Femur (tissue), 1 donor: ENCODE measurements at regions not wholly inside any gene's neighbourhood (a gene's known extent, or its start where the extent isn't known, plus 50 kb on each side); places are given as distances from the start of the nearest gene placed in this dataset.
"Not testable (repeated sequence)": the region's sequence is repeated elsewhere in the genome, so short reads cannot be mapped to it uniquely, and the experiment has no call there.

Experiments
- DNase-seq: peaks from one replicate; pipeline ENCODE4 v3.0.0-alpha.2; 2017

- no peak for DNase-seq
Observed at GRCh38 chr5:40210694-40211093, 469.0 kb upstream of the PTGER4 start.

DNA sequence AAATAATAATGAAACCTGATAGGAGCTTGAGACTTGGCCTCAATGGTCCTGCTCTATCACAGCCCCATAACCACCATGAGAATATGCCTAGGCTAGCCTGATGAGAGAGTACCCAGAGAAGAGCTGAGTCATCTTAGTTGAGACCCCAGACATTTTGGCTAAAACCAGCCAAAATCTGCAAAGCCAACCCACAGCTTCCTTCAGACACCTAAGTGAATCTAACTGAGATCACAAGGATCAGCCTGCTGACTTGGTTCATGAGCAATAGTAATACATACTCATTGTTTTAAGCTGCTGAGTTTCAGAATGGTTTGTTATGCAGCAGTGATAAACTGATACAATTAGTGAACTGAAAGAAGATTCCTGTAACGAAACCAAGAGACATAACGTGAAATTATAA lies 473.7 kb upstream of the PTGER4 start:
- no peak for DNase-seq

- no peak for DNase-seq
Observed at GRCh38 chr5:40204144-40204543, 475.6 kb upstream of the PTGER4 start.

- DNase-seq, result no peak
Observed at GRCh38 chr5:40202814-40203440, 476.8 kb upstream of the PTGER4 start.

- DNase-seq, result no peak
Observed at GRCh38 chr5:40198736-40199135, 481.0 kb upstream of the PTGER4 start.

DNA sequence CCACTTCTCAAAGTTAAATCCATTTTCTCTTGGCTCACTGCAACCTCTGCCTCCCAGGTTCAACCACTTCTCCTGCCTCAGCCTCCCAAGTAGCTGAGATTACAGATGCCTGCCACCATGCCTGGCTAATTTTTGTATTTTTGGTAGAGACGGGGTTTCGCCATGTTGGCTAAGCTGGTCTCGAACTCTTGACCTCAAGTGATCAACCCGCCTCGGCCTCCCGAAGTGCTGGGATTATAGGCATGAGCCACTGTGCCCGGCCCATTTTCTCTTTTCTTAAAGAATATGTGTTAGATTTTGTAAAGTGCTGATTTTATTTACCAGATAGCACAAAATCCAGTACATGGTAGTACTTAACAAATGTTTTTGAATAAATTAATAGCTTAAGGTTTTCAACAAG lies 484.1 kb upstream of the PTGER4 start:
- DNase-seq, result not testable (repeated sequence)

- no peak for DNase-seq
Observed at GRCh38 chr5:40191150-40191549, 488.6 kb upstream of the PTGER4 start.

GRCh38 chr5:40172721-40173120 lies 507.0 kb upstream of the PTGER4 start:
- DNase-seq, result no peak

DNA sequence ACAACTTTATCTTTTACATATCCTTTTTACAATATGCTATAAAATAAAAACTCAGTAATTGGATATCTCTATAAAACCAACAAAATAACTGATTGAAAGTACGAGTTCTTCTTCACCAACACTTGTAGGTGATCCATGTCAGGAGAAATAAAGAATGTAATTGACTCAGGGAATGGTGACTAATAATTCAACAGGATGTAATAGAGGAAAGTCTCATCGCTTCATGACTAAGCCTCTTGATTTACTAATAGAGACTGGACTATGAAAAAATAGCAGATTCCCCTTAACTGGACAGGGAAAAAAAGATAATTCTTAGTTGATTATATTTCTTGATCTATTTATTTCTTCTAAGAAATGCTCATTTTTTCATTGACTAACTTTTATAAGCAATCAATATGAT lies 507.7 kb upstream of the PTGER4 start:
- no peak for DNase-seq

DNA sequence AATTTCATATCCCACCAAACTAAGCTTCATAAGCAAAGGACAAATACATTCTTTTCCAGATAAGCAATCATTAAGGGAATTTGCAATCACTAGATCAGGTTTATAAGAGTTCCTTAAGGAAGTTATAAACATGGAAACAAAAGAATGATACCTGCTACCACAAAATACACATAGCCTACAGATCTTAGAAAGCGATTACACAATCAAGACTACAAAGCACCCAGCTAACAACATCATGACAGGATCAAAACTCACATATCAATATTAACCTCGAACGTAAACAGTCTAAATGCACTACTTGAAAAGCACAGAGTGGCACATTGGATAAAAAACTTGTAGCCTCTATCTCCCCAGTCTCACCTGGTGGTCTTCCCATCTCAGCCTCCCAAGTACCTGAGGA lies 512.4 kb upstream of the PTGER4 start:
- no peak for DNase-seq

DNA sequence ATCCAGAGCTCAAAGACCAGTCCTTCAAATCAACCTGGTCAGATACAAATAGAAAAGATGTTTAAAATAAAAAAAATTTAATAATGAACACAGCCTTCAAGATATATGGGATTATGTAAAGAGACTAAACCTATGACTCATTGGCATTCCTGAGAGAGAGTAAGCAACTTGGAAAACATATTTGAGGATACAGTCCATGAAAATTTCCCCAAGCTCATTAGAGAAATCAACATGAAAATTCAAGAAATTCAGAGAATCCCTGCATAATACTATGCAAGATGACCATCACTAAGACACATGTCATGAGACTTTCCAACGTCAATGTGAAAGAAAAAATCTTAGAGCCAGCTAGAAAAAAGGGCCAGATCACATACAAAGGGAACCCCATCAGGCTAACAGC lies 512.9 kb upstream of the PTGER4 start:
- DNase-seq, result no peak

DNA sequence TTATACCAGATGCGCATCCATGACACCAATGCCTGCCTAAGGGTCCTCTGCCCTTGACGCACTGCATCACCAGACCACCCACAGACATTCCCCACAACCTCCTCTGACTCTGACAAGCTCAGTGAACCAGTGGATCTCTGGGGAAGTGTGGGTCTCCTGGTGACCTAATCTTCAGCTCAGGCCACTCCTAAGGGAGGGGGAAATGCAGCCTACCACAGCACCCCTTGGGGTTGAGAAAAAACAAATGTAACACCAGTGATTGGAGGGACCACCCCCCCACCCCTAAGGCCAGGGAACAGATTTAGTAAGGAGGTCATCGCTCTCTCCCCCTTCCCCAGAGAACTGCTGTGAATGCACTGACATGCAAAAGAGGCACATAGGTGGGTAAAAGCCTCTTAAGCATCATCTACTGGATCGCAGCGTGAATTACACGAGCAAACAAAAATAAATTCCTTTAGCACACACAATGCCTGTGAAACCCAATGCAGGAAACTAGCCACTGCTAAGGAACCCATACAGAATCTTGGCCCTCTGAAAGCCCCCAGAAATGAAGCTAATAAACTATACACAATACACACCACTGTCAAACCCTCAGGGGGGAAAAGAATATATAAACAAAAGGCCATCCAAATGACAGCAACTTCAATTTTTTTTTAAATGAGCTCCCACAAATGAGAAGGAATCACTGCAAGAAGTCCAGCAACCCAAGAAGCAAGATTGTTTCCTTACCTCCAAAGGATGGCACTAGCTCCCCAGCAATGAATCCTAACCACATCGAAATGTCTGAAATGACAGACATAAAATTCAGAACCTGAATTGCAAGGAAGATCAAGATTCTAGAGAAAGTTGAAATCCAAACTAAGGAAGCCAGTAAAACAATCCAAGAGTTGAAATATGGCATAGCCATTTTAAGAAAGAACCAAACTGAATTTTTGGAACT lies 513.7 kb upstream of the PTGER4 start:
- DNase-seq, result no peak

GRCh38 chr5:40165106-40165788 lies 514.5 kb upstream of the PTGER4 start:
- no peak for DNase-seq

DNA sequence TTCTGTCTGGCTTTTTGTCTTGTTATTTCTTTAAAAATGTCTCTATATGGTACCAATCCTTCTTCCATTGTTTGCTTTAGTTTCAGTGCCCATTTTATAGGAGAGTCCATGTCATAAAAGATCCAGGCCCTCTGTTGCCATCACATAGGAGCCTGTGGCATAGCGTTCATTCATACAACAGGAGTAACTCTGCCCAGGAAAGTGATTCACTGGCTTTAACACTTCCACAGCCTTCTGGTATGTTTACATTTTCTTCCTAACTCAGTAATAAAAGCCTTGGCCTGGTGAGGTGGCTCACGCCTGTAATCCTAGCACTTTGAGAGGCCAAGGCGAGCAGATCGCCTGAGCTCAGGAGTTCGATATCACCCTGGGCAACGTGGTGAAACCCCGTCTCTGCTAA lies 519.3 kb upstream of the PTGER4 start:
- no peak for DNase-seq

DNA sequence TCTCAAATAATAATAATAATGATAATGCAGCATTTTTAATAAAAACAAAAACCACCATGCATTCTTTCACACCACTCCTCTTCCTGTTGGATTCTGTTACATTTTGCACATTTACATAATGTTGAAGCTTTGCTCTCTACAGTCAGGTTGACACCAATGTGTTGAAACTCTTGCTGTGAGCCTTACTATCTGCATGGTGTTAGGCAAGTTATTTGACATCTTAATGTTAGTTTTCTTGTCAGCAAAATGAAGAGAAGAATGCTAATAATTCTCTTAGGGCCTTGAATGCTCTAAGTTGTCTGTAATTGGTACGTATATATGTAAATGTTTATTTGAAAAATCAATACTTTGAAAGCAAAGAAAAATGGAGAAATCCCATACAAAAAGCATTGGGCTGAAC lies 525.5 kb upstream of the PTGER4 start:
- no peak for DNase-seq

- DNase-seq, result no peak
Observed at GRCh38 chr5:40150896-40151295, 528.8 kb upstream of the PTGER4 start.

DNA sequence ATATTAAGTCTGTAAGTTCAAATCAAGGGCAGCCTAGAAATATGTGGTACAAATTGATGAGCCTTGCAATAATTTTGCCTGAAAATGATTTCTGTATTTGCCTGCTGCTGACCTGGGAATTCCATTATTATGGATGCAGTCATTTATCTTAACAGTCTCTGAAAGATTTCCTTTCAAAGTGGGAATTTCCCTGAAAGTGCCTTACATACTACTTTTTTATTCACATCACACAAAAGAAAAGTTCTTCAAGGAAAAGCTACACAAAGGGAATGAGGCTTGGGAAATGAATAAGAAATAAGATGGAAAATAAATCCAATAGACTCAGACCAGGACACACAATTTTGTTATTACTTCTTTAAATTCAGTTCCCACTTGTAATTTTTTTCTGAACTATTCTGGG lies 537.8 kb upstream of the PTGER4 start:
- no peak for DNase-seq

DNA sequence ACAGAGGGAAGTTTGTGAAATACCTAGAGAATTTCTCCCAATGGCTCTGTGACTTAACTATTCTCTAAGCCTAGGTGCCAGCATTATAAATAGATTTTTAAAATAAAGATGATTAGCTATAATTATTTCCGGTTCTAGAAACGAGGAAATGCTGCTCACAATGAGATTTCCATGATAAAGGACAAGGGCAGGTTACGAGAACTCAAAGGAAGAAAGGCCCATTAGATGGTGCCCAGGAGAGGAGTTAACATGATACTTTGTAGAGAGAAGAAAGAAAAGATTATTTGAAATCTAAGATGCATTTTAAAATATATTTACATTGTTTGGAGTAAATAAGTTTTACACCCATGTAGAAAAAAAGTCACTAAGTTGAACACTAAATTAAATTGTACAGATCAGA lies 538.3 kb upstream of the PTGER4 start:
- DNase-seq, result no peak

DNA sequence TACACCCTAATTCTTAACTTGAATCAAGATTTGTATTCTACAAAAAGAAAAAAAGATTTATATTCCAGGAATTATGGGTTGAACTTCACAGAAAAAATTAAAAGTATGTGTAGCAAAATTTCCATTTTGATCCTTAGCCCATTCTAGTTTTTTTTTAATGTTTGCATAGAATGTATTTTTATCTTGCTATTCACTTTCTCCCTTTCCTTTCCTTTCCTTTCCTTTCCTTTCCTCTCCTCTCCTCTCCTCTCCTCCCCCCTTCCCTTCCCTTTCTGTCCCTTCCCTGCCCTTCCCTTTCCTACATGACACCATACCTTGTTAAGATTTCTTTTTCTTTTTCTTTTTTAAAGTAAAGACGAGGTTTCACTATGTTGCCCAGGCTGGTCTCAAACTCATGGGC lies 542.5 kb upstream of the PTGER4 start:
- DNase-seq, result no peak

DNA sequence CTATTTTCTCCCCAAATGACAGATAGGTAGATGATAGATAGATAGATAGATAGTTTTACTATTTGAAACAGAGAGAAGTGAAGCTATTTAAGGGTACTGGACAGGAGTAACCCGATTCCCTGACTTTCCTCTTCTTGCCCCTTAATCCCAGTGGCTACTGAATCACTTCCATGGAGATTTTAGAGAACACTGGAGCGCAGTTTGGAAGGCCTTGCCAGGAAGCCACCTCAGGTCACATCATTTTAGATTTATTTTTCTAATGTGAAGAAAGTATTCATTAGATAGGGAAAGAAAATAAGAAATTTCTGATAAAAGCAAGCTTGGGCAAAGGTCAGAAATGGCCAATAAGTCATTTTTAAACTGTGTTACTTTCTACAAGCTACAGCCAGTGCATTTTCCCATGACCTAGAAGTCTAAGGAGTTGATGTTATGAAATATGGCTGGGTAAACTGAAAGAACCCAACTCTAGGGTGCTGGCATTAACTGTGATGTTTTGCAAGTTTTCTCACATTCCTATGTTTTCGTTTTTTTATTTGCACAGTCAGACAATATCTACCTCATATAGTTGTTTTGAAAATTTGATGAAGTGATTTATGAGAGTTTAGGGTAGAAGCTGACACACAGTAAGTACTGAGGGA lies 544.7 kb upstream of the PTGER4 start:
- DNase-seq, result no peak

DNA sequence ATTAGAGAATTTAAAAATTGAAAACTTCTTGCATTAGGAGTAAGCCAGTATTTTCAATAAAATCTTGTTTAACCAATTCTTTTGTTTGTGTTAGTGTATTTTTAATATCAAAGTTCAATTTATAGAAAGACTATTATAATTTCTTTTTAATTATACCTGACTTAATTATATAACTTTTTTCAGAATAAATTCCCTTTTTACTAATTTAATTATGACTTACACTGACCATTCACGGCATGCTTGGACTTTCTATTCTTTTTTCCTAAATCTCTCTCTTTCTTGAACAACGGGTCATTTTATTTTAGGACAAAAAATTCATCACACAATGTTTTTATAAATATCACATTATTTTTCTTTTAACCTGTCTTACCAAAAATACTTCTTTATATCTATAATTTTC lies 555.3 kb upstream of the PTGER4 start:
- DNase-seq, result no peak

DNA sequence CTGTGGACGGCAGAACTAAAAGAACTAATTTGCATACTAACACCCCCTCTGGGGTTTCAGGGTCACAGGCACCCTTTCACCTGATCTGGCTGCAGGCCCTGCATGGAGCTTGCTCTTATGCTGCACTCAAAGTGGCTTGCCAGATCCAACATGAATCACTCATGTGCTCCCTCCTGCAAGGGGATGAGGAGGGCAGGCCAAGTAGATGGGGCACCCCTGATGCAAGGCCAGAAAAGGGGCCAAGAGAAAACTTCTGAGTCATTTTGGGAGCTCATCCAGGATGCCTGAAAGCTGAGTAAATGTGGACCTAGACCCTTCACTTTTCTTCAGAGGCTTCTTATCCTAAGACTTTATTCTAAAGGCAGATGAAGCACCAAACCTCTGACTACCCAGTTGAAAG lies 558.5 kb upstream of the PTGER4 start:
- DNase-seq, result no peak

GRCh38 chr5:40112875-40113274 lies 566.8 kb upstream of the PTGER4 start:
- no peak for DNase-seq
